Adrenal gland (tissue), 5 donors: ENCODE measurements at regions not wholly inside any gene's neighbourhood (a gene's known extent, or its start where the extent isn't known, plus 50 kb on each side); places are given as distances from the start of the nearest gene placed in this dataset.

Source experiments
- CTCF ChIP-seq, 6 experiments: fragments of 450-650 bp in 4 of 6; fragments of 200-600 bp in 2 of 6; sonication (generic) in 1 of 6; IDR thresholded peaks; 1 replicate in 5 of 6; 2 replicates in 1 of 6; pipeline versions ENCODE4 v1.5.1 to v1.8.0; 2016 to 2021; ENCODE audit warnings: antibody characterized with exemption in 6 of 6, mild to moderate bottlenecking in 2 of 6, moderate library complexity in 1 of 6
- POLR2A ChIP-seq, 2 donors: fragments of 450-650 bp; IDR thresholded peaks; one replicate each; pipeline ENCODE4 v1.6.1; 2017; ENCODE audit warnings: antibody characterized with exemption in 2 of 2, mild to moderate bottlenecking in 2 of 2, moderate library complexity in 1 of 2
- donor health status: DM: no; HTN: no; CAD: no.

GRCh38 chr18:77671456-77672167 lies 422.0 kb downstream of the GALR1 start:
- TF ChIP-seq CTCF (IDR thresholded peaks at IDR 0.05) (no peak), POLR2A (IDR thresholded peaks at IDR 0.05) (no peak)
